GM10266 (cell line): ENCODE measurements at regions not wholly inside any gene's neighbourhood (a gene's known extent, or its start where the extent isn't known, plus 50 kb on each side); places are given as distances from the start of the nearest gene placed in this dataset.
"Not testable (repeated sequence)": the region's sequence is repeated elsewhere in the genome, so short reads cannot be mapped to it uniquely, and the experiment has no call there.

ENCODE experiments used
- DNase-seq: peaks from one replicate; pipeline ENCODE4 v3.0.0; 2012; ENCODE audit errors: extremely low spot score
- CTCF ChIP-seq: IDR thresholded peaks from 2 replicates; pipeline ENCODE4 v1.5.1; 2012; ENCODE audit warnings: mild to moderate bottlenecking, low read depth; ENCODE audit not compliant: control insufficient read depth, insufficient read depth; ENCODE audit errors: missing control alignments

GRCh38 chr4:32917586-32917985, 2197.4 kb downstream of the PCDH7 start:
- no peak for DNase-seq
- no peak for TF ChIP-seq CTCF

DNA sequence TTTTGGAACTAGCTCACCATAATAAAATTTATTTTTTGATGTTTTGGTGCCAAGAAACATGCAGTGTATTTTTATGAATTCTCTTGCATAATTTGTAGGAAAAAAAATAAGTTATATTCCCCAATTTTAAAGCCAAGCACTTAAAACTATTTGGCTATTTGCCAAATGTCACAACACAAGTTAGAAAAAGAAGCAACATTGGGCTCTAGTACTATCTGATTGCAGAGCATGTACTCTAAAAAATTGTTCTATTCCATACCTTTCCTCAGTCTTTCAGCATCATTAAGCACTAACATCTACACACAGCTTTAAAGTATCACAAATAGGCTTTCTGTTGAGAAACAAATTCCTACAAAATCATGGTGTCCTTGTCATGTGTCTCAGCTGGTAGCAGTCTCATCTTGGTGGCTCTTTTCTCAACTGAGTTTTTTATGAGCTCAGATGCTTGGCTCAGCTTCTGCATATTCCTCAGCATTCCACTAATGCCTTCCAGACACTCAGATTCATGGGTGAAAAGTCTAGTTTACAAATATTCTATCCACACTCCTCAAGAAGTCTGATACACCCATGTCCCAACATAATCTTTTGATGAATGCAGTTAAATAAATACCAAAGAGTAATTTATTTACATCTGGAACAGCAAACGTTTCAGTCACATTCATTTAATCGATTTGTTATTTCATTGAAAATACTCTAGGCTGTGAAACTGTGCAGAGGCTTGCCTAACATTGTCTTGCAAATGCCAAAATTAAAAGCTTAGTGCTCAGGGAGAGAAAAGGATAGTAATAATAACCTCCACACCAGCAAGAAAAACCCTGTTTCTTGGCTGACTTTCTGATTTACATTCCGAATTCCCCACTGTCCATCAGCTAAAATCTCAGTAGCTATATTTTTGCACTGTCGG, 2209.9 kb downstream of the PCDH7 start:
- TF ChIP-seq CTCF, result no peak
- no peak for DNase-seq

DNA sequence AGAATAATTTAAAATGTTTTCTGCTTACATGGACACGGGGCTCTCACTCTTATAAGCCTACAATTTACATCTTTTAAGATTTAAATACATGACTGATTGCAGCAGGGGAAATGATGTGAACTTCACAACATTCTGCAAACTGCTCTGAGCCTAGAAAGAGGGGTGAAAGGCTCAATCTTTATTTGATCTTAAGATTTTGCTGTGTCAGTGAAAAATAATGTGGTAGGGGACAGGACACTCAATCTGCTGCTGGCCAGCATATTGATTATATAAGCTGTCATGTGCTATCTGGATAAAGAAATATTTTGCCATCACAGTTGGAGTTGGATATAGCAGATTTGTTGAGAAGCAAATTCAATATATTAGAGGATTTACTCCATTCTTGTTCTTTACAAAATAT, 2210.5 kb downstream of the PCDH7 start:
- TF ChIP-seq CTCF, result no peak
- no peak for DNase-seq

- TF ChIP-seq CTCF, result no peak
- DNase-seq, result no peak
Measured at GRCh38 chr4:32931475-32931874, 2211.3 kb downstream of the PCDH7 start.

DNA sequence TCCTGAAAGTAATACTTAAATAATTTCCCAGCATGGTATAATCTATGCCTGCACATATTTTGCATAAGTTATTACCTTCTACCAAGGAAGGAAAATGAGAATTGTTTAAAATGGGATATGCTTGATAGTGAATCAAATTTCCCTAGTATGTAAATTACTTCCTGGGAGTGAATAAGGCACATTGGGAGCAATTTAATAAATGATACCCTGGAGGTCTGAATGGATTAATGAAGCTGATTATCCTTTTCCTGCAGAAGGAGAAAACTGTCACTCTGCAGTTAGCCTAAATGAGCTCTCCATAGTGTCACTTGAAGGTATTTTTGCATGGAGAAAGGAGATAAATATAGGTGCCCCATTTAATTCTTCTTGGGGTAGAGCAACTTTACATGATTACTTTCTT, 2212.0 kb downstream of the PCDH7 start:
- TF ChIP-seq CTCF, result no peak
- DNase-seq, result no peak

GRCh38 chr4:32939222-32939621, 2219.1 kb downstream of the PCDH7 start:
- DNase-seq, result not testable (repeated sequence)

- TF ChIP-seq CTCF, result no peak
- DNase-seq, result no peak
Measured at GRCh38 chr4:32950866-32951265, 2230.7 kb downstream of the PCDH7 start.

DNA sequence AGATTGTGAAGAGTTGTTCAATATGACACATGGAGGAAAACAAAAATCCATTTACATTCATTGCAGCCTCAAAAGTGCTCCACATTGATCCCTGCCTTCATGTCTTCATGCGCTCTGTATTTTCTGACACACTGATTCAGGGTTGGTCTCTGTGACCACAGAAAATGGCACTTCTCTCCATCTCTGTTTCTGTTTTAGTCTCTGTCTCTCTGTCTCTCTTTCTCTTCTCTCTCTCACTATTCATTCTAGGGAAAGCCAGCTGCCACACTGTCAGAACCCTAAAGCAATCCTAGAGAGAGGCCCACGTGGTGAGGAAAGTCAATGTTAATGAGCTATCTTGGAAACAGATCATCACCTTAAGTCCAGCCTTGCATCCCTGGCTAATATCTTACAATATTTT, 2238.4 kb downstream of the PCDH7 start:
- no peak for DNase-seq
- no peak for TF ChIP-seq CTCF
